Vagina (tissue), 2 donors: ENCODE measurements at regions not wholly inside any gene's neighbourhood (a gene's known extent, or its start where the extent isn't known, plus 50 kb on each side); places are given as distances from the start of the nearest gene placed in this dataset.

Source experiments
- DNase-seq, 2 donors: peaks; one replicate each; pipeline ENCODE4 v3.0.0-alpha.2; 2017; ENCODE audit errors: extremely low spot score in 2 of 2
- H3K27ac ChIP-seq: fragments of 200-600 bp; sonication (generic); one replicate; pipeline ENCODE4 v1.5.1; 2019
- H3K27me3 ChIP-seq: fragments of 200-600 bp; sonication (generic); one replicate; pipeline ENCODE4 v1.5.1; 2019
- H3K36me3 ChIP-seq, 2 donors: fragments of 200-600 bp; sonication (generic); one replicate each; pipeline ENCODE4 v1.5.1; 2017 to 2019
- H3K4me1 ChIP-seq: fragments of 200-600 bp; sonication (generic); one replicate; pipeline ENCODE4 v1.5.1; 2019
- H3K4me3 ChIP-seq, 2 donors: fragments of 200-600 bp; sonication (generic); 1 replicate in 1 of 2; 2 replicates in 1 of 2; pipeline ENCODE4 v1.5.1; 2016 to 2019
- H3K9me3 ChIP-seq: fragments of 200-600 bp; sonication (generic); one replicate; pipeline ENCODE4 v1.5.1; 2019
- CTCF ChIP-seq, 3 experiments: fragments of 450-650 bp in 2 of 3; fragments of 200-600 bp in 1 of 3; sonication (generic) in 1 of 3; IDR thresholded peaks; one replicate each; pipeline ENCODE4 v1.5.1; 2017 to 2019; ENCODE audit warnings: antibody characterized with exemption in 3 of 3, mild to moderate bottlenecking in 2 of 3, moderate library complexity in 2 of 3
- POLR2A ChIP-seq, 2 donors: fragments of 450-650 bp; IDR thresholded peaks; one replicate each; pipeline ENCODE4 v1.6.1; 2017; ENCODE audit warnings: antibody characterized with exemption in 2 of 2, mild to moderate bottlenecking in 2 of 2, moderate library complexity in 2 of 2
- POLR2AphosphoS5 ChIP-seq, 2 donors: sonication (generic); formaldehyde crosslinking; IDR thresholded peaks; one replicate each; pipeline ENCODE4 v1.9.0; 2017; ENCODE audit warnings: antibody characterized with exemption in 2 of 2, mild to moderate bottlenecking in 2 of 2, low read depth in 1 of 2; ENCODE audit not compliant: insufficient read depth in 1 of 2
- intact Hi-C: fragments of 100-400 bp; cut with DNase I; formaldehyde crosslinking; loops from one replicate; pipeline ENCODE4 v1.15.1; 2023

- DNase-seq, result no peak
- Histone ChIP-seq H3K4me1 (no peaks in the 10 kb centered on the region), H3K4me3 (no peak overlapping the region), H3K36me3 (no peaks in the 10 kb centered on the region), H3K27me3 (no peaks in the 10 kb centered on the region), H3K9me3 (no peaks in the 10 kb centered on the region), H3K27ac (no peak overlapping the region)
- TF ChIP-seq POLR2AphosphoS5 (IDR thresholded peaks at IDR 0.05; ENCODE audit: insufficient read depth in 1 of 2, low read depth in 1 of 2) (no peak), POLR2A (IDR thresholded peaks at IDR 0.05) (no peak), CTCF (IDR thresholded peaks at IDR 0.05) (no peak)
- intact Hi-C loops, result no loop called here
These were observed 73.0 kb upstream of the CALM2 start for GRCh38 chr2:47249157-47249900.

GRCh38 chr2:47243596-47244323 is 67.4 kb upstream of the CALM2 start:
- Histone ChIP-seq H3K27ac (no peak overlapping the region), H3K9me3 (no peaks in the 10 kb centered on the region), H3K4me3 (no peak overlapping the region), H3K36me3 (no peaks in the 10 kb centered on the region), H3K27me3 (no peaks in the 10 kb centered on the region), H3K4me1 (no peaks in the 10 kb centered on the region)
- intact Hi-C loops, result no loop called here
- TF ChIP-seq POLR2AphosphoS5 (IDR thresholded peaks at IDR 0.05; ENCODE audit: insufficient read depth in 1 of 2, low read depth in 1 of 2) (no peak), CTCF (IDR thresholded peaks at IDR 0.05) (no peak), POLR2A (IDR thresholded peaks at IDR 0.05) (no peak)
- no peak for DNase-seq

- Histone ChIP-seq H3K9me3 (no peaks in the 10 kb centered on the region), H3K36me3 (no peaks in the 10 kb centered on the region), H3K4me1 (no peaks in the 10 kb centered on the region), H3K27me3 (no peaks in the 10 kb centered on the region), H3K27ac (no peak overlapping the region), H3K4me3 (no peak overlapping the region)
- DNase-seq, result no peak
- intact Hi-C loops, result no loop called here
- TF ChIP-seq POLR2A (IDR thresholded peaks at IDR 0.05), result no peak
- no peak for TF ChIP-seq POLR2AphosphoS5 (IDR thresholded peaks at IDR 0.05; ENCODE audit: insufficient read depth in 1 of 2, low read depth in 1 of 2)
- no peak for TF ChIP-seq CTCF (IDR thresholded peaks at IDR 0.05)
These were observed 65.4 kb upstream of the CALM2 start for GRCh38 chr2:47241715-47242114.

GRCh38 chr2:47239119-47239969 is 63.0 kb upstream of the CALM2 start:
- no peak for DNase-seq
- TF ChIP-seq POLR2AphosphoS5 (IDR thresholded peaks at IDR 0.05; ENCODE audit: insufficient read depth in 1 of 2, low read depth in 1 of 2), result no peak
- Histone ChIP-seq H3K27ac (no peak overlapping the region), H3K9me3 (no peaks in the 10 kb centered on the region), H3K36me3 (no peaks in the 10 kb centered on the region), H3K4me1 (no peaks in the 10 kb centered on the region), H3K4me3 (no peak overlapping the region), H3K27me3 (no peaks in the 10 kb centered on the region)
- intact Hi-C loops, result no loop called here

- no peak for DNase-seq
- H3K27me3 ChIP-seq, result no peaks in the 10 kb centered on the region
- no peaks in the 10 kb centered on the region for H3K9me3 ChIP-seq
- no peaks in the 10 kb centered on the region for H3K4me1 ChIP-seq
- H3K27ac ChIP-seq, result no peak overlapping the region
- intact Hi-C loops, result no loop called here
- TF ChIP-seq POLR2AphosphoS5 (IDR thresholded peaks at IDR 0.05; ENCODE audit: insufficient read depth in 1 of 2, low read depth in 1 of 2) (no peak), CTCF (IDR thresholded peaks at IDR 0.05) (no peak), POLR2A (IDR thresholded peaks at IDR 0.05) (no peak)
- no peaks in the 10 kb centered on the region for H3K36me3 ChIP-seq
- no peak overlapping the region for H3K4me3 ChIP-seq
These were observed 62.3 kb upstream of the CALM2 start for GRCh38 chr2:47238638-47239037.
